SK-N-SH (cell line): ENCODE measurements at regions not wholly inside any gene's neighbourhood (a gene's known extent, or its start where the extent isn't known, plus 50 kb on each side); places are given as distances from the start of the nearest gene placed in this dataset.

Experiments used
- CTCF ChIA-PET: fragments of 300-600, 350-600 bp; formaldehyde crosslinking; extraction: SDS; loops from one replicate; lab custom pipeline; 2021; lab: Yijun Ruan, JAX
- POLR2A ChIA-PET: fragments of 350-600 bp; sonication (Branson Sonifier 250); formaldehyde crosslinking; extraction: SDS; loops from one replicate; lab custom pipeline; 2020; ENCODE audit warnings: antibody characterized with exemption, inconsistent platforms; lab: Yijun Ruan, JAX
- DNase-seq: peaks from one replicate; pipeline ENCODE4 v3.0.0; 2012
- H2AFZ ChIP-seq: fragments of 200-600 bp; sonication (generic); 2 replicates; pipeline ENCODE4 v1.8.1; 2016; ENCODE audit warnings: antibody characterized with exemption, mild to moderate bottlenecking, low read depth
- H3F3A ChIP-seq: fragments of 200-600 bp; sonication (generic); replicated peaks from 2 replicates; pipeline ENCODE3; 2016; ENCODE audit warnings: antibody characterized with exemption, mild to moderate bottlenecking; ENCODE audit not compliant: insufficient read depth
- H3K27ac ChIP-seq, 2 experiments: fragments of 200-500 bp in 1 of 2; fragments of 200-600 bp in 1 of 2; sonication (Bioruptor generic) in 1 of 2; sonication (generic), shearing (Covaris generic) in 1 of 2; 2 replicates each; pipeline versions ENCODE4 v1.5.1 to v1.6.1; 2014 to 2016; ENCODE audit warnings: low read depth in 2 of 2, inconsistent platforms in 1 of 2, low read length in 1 of 2, mild to moderate bottlenecking in 1 of 2, mixed read lengths in 1 of 2
- H3K27me3 ChIP-seq: fragments of 200-600 bp; sonication (generic), shearing (Covaris generic); 2 replicates; pipeline ENCODE4 v1.6.1; 2016; ENCODE audit warnings: mixed run types; ENCODE audit not compliant: insufficient read depth
- H3K36me3 ChIP-seq, 2 experiments: fragments of 200-500 bp in 1 of 2; fragments of 200-600 bp in 1 of 2; sonication (Bioruptor generic) in 1 of 2; sonication (generic) in 1 of 2; replicated peaks in 1 of 2; 2 replicates each; pipeline versions ENCODE3 to v1.5.1; 2014 to 2016; ENCODE audit warnings: low read length in 1 of 2, mild to moderate bottlenecking in 1 of 2; ENCODE audit not compliant: insufficient read depth in 2 of 2, control insufficient read depth in 1 of 2
- H3K4me1 ChIP-seq, 2 experiments: fragments of 200-500 bp in 1 of 2; fragments of 200-600 bp in 1 of 2; sonication (Bioruptor generic) in 1 of 2; sonication (generic), shearing (Covaris generic) in 1 of 2; 2 replicates each; pipeline versions ENCODE4 v1.5.1 to v1.6.1; 2014 to 2016; ENCODE audit warnings: low read depth in 1 of 2, low read length in 1 of 2, mixed run types in 1 of 2; ENCODE audit not compliant: insufficient read depth in 2 of 2, control insufficient read depth in 1 of 2
- H3K4me2 ChIP-seq: fragments of 200-600 bp; sonication (generic), shearing (Covaris generic); 2 replicates; pipeline ENCODE4 v1.6.1; 2017; ENCODE audit warnings: mixed run types
- H3K4me3 ChIP-seq, 2 experiments: fragments of 200-500 bp in 1 of 2; fragments of 200-600 bp in 1 of 2; sonication (Bioruptor generic) in 1 of 2; sonication (generic), shearing (Covaris generic) in 1 of 2; 2 replicates each; pipeline versions ENCODE4 v1.5.1 to v1.8.1; 2014 to 2016; ENCODE audit warnings: low read depth in 2 of 2, inconsistent platforms in 1 of 2, low read length in 1 of 2, mild to moderate bottlenecking in 1 of 2, mixed read lengths in 1 of 2, moderate library complexity in 1 of 2
- H3K79me2 ChIP-seq: fragments of 200-600 bp; sonication (generic); 2 replicates; pipeline ENCODE4 v1.8.1; 2017; ENCODE audit warnings: mild to moderate bottlenecking; ENCODE audit not compliant: insufficient read depth
- H3K9ac ChIP-seq: fragments of 200-600 bp; sonication (generic); 2 replicates; pipeline ENCODE4 v1.6.1; 2017; ENCODE audit warnings: mixed run types
- H3K9me2 ChIP-seq: fragments of 200-600 bp; sonication (generic); 2 replicates; pipeline ENCODE4 v1.6.1; 2017; ENCODE audit warnings: mixed run types
- H3K9me3 ChIP-seq: fragments of 200-600 bp; sonication (generic); 2 replicates; pipeline ENCODE4 v1.6.1; 2017; ENCODE audit warnings: mixed run types, mild to moderate bottlenecking, moderate library complexity
- H4K20me1 ChIP-seq: fragments of 200-600 bp; sonication (generic); 2 replicates; pipeline ENCODE4 v1.6.1; 2017; ENCODE audit warnings: mild to moderate bottlenecking, mixed run types; ENCODE audit not compliant: insufficient read depth
- ELF1 ChIP-seq: IDR thresholded peaks from 2 replicates; pipeline ENCODE4 v1.4.0; 2012
- FOSL2 ChIP-seq: IDR thresholded peaks from 2 replicates; pipeline ENCODE4 v1.4.0; 2012; ENCODE audit warnings: low read depth, mild to moderate bottlenecking, moderate library complexity, borderline replicate concordance
- GABPA ChIP-seq: IDR thresholded peaks from 2 replicates; pipeline ENCODE4 v1.4.0; 2012; ENCODE audit warnings: low read depth, mild to moderate bottlenecking
- GATA2 ChIP-seq: sonication (generic); formaldehyde crosslinking; IDR thresholded peaks from 2 replicates; pipeline ENCODE4 v1.5.0; 2020; ENCODE audit warnings: mild to moderate bottlenecking, missing genetic modification reagents
- NRF1 ChIP-seq: IDR thresholded peaks from 2 replicates; pipeline ENCODE4 v1.6.1; 2012; ENCODE audit warnings: low read depth, mild to moderate bottlenecking, low read length
- PBX3 ChIP-seq: IDR thresholded peaks from 2 replicates; pipeline ENCODE4; 2012
- POLR2AphosphoS5 ChIP-seq: IDR thresholded peaks from 2 replicates; pipeline ENCODE4 v1.6.1; 2012; ENCODE audit warnings: low read depth, low read length
- REST ChIP-seq: IDR thresholded peaks from 2 replicates; pipeline ENCODE4 v1.6.1; 2012; ENCODE audit warnings: mild to moderate bottlenecking, low read depth, low read length, moderate library complexity
- RFX5 ChIP-seq: IDR thresholded peaks from 2 replicates; pipeline ENCODE4 v1.6.1; 2012; ENCODE audit warnings: mild to moderate bottlenecking, improper control_type of control experiment, low read length
- TAF1 ChIP-seq: IDR thresholded peaks from 2 replicates; pipeline ENCODE4 v1.6.1; 2012; ENCODE audit warnings: low read depth, mild to moderate bottlenecking, low read length, moderate library complexity, borderline replicate concordance
- USF1 ChIP-seq: IDR thresholded peaks from 2 replicates; pipeline ENCODE4 v1.4.0; 2012; ENCODE audit warnings: low read depth, borderline replicate concordance
- WGBS: methylation state at CpG from one replicate; pipeline ENCODE4 v1.1.6; 2017; ENCODE audit warnings: low lambda C conversion rate; 5-methylcytosine and 5-hydroxymethylcytosine counted together

DNA sequence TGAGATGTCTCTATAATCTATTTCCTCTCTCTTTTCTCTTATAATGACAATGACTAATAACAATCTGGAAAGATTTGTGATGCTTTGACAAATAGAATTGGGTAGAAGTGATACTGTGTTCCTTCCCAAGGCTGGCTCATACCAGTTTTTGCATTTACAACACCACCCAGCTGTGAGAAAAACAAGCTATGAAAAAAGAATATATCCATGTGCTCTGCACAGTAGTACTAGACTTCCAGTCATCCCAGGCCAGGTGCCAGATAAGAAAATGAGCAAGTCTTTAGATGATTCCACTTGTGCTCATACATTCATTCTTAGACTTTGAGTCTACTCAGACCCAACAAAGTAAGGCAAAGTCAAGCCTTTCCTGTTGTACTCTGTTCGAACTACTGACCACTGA, 350.2 kb upstream of the POU1F1 start:
- Histone ChIP-seq H3K36me3 (no peaks in the 10 kb centered on the region), H2AFZ (no peak overlapping the region), H3K4me1 (no peaks in the 10 kb centered on the region; a peak in 1 of 4 replicates), H3K4me3 (no peak overlapping the region), H3K27ac (no peak overlapping the region), H3K79me2 (no peaks in the 10 kb centered on the region), H3K9me2 (no peaks in the 10 kb centered on the region), H3K4me2 (no peak overlapping the region), H3F3A (no peaks in the 10 kb centered on the region), H3K9ac (no peak overlapping the region), H3K27me3 (no peaks in the 10 kb centered on the region; the same call in 1 of the 2 replicates), H3K9me3 (no peaks in the 10 kb centered on the region), H4K20me1 (no peaks in the 10 kb centered on the region)
- POLR2A ChIA-PET: no interaction called here
- DNase-seq: no peak
- no peak for TF ChIP-seq TAF1
- WGBS: 26% methylated on average over 1 of the region's 1 CpG
- CTCF ChIA-PET: interaction anchor here (0.5 kb wide), 1 partner anchor 376 kb away, joined by 3 read pairs; no protein-coding TSS in a partner anchor

GRCh38 chr3:87625876-87626275, 349.5 kb upstream of the POU1F1 start:
- no peaks in the 10 kb centered on the region; the same call in 1 of the 2 replicates for H3K27me3 ChIP-seq
- H3K36me3 ChIP-seq: no peaks in the 10 kb centered on the region
- TF ChIP-seq ELF1 (no peak), REST (no peak), TAF1 (no peak), PBX3 (no peak), USF1 (no peak), FOSL2 (no peak), GABPA (no peak), NRF1 (no peak), POLR2AphosphoS5 (no peak), GATA2 (no peak), RFX5 (no peak)
- TF ChIP-seq, all 33 proteins: peak for 0
- H3K9ac ChIP-seq: no peak overlapping the region
- H3K4me2 ChIP-seq: no peak overlapping the region
- no peak overlapping the region for H3K4me3 ChIP-seq
- H3K9me2 ChIP-seq: no peaks in the 10 kb centered on the region
- H3K79me2 ChIP-seq: no peaks in the 10 kb centered on the region
- DNase-seq: no peak
- no peak overlapping the region for H2AFZ ChIP-seq
- ChIA-PET CTCF (interaction anchor here (0.5 kb wide), 1 partner anchor 377 kb away, joined by 3 read pairs; no protein-coding TSS in a partner anchor), POLR2A (no interaction called here)
- H3K4me1 ChIP-seq: no peaks in the 10 kb centered on the region; a peak in 1 of 4 replicates
- WGBS: 10% methylated on average over 2 of the region's 2 CpGs
- no peak overlapping the region for H3K27ac ChIP-seq
- H4K20me1 ChIP-seq: no peaks in the 10 kb centered on the region
- H3K9me3 ChIP-seq: no peaks in the 10 kb centered on the region
- no peaks in the 10 kb centered on the region for H3F3A ChIP-seq
